Memory B cell (primary cell): ENCODE measurements at regions not wholly inside any gene's neighbourhood (a gene's known extent, or its start where the extent isn't known, plus 50 kb on each side); places are given as distances from the start of the nearest gene placed in this dataset.

ENCODE experiments used
- ATAC-seq: fragments of 150-1000 bp; cut with Tn5 transposase; 2 replicates; pipeline ENCODE4 v1.10.0; 2021; ENCODE audit warnings: low read depth, mild to moderate bottlenecking, moderate library complexity
- DNase-seq, 2 donors: peaks; one replicate each; pipeline ENCODE4 v3.0.0; 2022; ENCODE audit warnings: low spot score in 2 of 2
- H3K27ac Mint-ChIP-seq: one replicate; pipeline ENCODE4 v1.8.0; 2022; ENCODE audit warnings: mild to moderate bottlenecking, moderate library complexity, mixed read lengths
- H3K27me3 Mint-ChIP-seq: one replicate; pipeline ENCODE4 v1.8.0; 2022; ENCODE audit warnings: mixed read lengths
- H3K36me3 Mint-ChIP-seq: one replicate; pipeline ENCODE4 v1.8.0; 2022; ENCODE audit warnings: mild to moderate bottlenecking, mixed read lengths
- H3K4me1 Mint-ChIP-seq: one replicate; pipeline ENCODE4 v1.8.0; 2022; ENCODE audit warnings: mixed read lengths
- H3K4me3 Mint-ChIP-seq: one replicate; pipeline ENCODE4 v1.8.0; 2022; ENCODE audit warnings: mild to moderate bottlenecking, moderate library complexity, mixed read lengths
- H3K9me3 Mint-ChIP-seq: one replicate; pipeline ENCODE4 v1.8.0; 2022; ENCODE audit warnings: mixed read lengths

DNA sequence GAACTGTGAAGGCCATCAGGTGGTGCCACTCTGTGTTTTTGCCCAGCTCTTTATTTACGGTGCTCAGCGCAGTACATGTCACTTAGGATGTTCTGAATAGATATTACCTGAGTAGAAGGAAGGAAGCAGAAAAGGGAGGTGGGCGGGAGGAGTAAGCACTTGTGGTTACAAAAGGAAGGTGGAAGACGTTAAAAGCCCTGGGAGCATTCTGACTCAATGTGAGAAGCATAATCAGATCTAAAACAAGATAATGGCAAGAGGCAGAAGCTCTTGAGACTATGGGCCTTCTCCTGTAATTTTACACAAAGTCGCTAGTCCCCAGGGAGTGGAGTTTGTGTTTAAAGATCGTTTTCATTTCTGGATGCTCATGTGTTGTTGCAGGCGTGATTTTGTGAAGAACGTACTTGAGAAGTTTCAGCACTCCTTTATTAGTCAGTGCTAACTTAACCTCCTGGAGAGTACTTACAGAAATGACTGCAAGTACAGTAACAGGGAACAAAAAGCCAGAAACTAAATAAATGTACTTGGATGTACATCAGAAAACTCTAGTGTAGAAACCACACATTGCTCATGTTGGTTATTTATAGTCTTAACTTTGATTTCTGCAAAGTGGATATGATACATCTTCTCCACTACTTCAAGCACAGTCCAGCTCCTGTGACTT is 1523.5 kb downstream of the AACS start:
- ATAC-seq (no peak), DNase-seq (no peak)
- H3K36me3 Mint-ChIP-seq, result no peaks in the 10 kb centered on the region
- no peak overlapping the region for H3K27ac Mint-ChIP-seq
- peaks cover 1% of the 10 kb centered on the region for H3K9me3 Mint-ChIP-seq
- no peak overlapping the region for H3K4me3 Mint-ChIP-seq
- no peaks in the 10 kb centered on the region for H3K4me1 Mint-ChIP-seq
- no peaks in the 10 kb centered on the region for H3K27me3 Mint-ChIP-seq

DNA sequence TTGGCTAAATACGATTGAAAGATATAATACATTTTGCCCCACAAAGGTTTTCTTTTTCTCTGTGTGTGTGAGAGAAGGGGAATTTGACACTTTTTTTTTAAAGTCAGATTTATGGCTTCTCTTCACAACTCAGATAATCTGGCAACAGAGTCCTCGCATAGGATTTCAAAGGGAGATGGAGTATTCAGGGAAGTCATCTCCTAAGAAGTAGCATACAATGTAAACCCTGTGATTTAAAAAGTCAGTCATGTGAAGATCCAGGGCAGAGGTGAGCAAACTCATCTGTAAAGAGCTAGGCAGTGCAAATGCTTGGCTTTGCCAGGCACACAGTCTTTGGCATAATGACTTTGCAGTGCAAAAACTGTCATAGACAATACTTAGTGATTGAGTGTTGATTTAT is 1526.3 kb downstream of the AACS start:
- H3K4me1 Mint-ChIP-seq, result no peaks in the 10 kb centered on the region
- no peaks in the 10 kb centered on the region for H3K27me3 Mint-ChIP-seq
- DNase-seq (no peak), ATAC-seq (no peak)
- peaks cover 1% of the 10 kb centered on the region for H3K9me3 Mint-ChIP-seq
- H3K36me3 Mint-ChIP-seq, result no peaks in the 10 kb centered on the region
- no peak overlapping the region for H3K27ac Mint-ChIP-seq
- no peak overlapping the region for H3K4me3 Mint-ChIP-seq

DNA sequence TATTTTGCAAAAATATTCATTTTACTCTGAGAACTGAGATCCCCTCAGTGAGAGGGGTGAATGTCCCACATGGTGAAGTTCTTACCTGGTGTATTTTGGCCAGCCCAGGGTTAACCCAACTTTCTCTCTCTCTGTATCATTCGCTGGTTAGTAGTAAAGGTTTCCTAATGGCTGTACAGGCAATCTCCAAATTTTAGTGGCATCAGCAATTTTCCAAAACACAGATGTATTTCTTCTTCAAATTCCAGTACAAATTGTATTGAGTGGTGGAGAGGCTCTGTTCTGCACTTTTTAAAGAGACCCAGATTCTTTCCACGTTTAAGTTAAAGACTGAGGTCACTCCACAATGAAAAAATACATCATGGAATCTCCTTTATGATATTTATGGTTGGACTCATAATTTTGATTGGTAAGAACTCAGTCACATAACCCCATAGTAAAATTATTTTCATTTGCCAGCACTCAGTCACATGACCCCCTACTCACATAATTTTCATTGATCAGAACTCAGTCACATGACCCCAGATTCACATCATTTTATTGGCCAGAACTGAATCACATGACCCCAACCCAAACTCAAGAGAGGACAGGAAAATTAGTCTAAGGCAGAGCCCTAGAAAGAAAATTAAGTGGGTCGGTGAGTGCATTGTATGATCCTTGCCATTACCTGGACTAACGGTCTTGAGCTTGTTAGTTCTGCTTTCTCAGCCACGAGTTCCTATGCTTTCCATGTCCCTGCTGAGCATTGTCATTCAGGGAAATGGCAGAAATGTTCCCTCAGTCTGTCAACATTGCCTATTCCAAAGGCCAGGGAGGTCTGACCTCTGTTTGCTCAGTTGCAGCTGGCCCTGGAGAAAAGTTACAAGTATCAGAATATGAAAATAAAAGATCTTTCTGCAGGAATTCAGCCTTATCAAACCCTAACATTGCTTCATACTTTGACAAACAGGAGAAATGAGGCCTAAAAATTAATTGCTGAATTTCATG is 1536.2 kb downstream of the AACS start:
- ATAC-seq (no peak), DNase-seq (no peak)
- no peaks in the 10 kb centered on the region for H3K27me3 Mint-ChIP-seq
- H3K4me1 Mint-ChIP-seq, result no peaks in the 10 kb centered on the region
- H3K9me3 Mint-ChIP-seq, result no peaks in the 10 kb centered on the region
- no peak overlapping the region for H3K27ac Mint-ChIP-seq
- H3K4me3 Mint-ChIP-seq, result no peak overlapping the region
- no peaks in the 10 kb centered on the region for H3K36me3 Mint-ChIP-seq

DNA sequence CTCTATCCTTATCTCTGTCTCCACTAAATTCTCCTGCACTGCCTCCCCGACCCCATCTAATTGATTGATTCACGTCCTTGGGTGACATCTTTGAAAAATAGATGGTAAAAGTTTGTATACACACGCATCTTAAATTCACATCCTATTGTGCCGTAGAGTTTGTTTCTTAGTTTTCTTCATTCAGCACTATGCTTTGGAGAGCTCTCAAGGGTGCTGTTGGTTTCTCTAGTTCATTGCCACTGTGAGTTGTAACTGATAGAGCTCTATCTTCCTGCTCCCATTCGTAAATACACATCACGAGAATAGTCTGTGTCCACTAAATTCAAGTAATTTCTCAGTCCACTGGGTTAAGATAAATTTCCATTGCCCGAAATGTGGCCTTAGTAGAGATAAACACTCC is 1537.4 kb downstream of the AACS start:
- DNase-seq, result no peak
- no peaks in the 10 kb centered on the region for H3K9me3 Mint-ChIP-seq
- no peak overlapping the region for H3K27ac Mint-ChIP-seq
- no peak for ATAC-seq
- no peak overlapping the region for H3K4me3 Mint-ChIP-seq
- H3K27me3 Mint-ChIP-seq, result no peaks in the 10 kb centered on the region
- no peaks in the 10 kb centered on the region for H3K4me1 Mint-ChIP-seq
- H3K36me3 Mint-ChIP-seq, result no peaks in the 10 kb centered on the region

DNA sequence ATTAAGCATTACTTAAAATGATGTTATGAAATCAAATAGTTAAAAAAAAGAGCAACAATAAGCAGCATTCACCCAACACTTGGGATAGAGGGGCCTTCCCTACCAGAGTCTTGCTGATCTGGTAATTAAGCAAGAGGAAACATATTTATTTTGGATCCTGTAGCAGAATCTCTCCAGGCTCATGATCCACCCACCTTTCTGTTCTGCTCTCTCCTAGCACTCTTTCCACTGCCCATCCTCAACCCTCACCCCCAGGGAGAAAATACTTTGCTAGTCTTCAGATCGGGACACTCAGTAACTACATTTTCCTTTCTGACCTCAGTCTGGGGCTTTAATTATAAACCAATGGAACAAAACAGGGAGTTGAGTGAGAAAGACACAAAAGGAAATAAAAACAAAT is 1541.9 kb downstream of the AACS start:
- no peaks in the 10 kb centered on the region for H3K4me1 Mint-ChIP-seq

DNA sequence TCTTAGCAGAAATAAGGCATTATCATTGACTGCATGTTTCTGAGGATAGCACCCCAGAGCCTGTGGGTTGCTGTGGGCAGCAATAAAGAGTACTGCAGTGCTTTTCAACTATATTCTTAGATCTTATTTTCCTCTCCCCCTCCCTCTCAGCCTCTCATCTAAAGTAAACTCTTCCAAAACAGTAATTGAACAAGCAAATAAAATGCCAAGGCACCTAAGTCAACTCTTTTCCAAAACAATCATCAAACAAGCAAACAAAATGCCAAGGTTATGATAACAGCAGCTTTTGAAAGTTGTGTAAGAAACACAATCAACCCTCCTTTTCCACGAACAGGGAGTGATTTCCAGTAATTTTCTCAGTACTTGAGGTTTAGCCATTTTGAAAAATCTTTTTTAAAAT is 1542.6 kb downstream of the AACS start:
- peaks cover 5% of the 10 kb centered on the region for H3K9me3 Mint-ChIP-seq
- no peak overlapping the region for H3K27ac Mint-ChIP-seq
- H3K4me1 Mint-ChIP-seq, result no peaks in the 10 kb centered on the region
- DNase-seq, result no peak
- no peak overlapping the region for H3K4me3 Mint-ChIP-seq
- H3K36me3 Mint-ChIP-seq, result no peaks in the 10 kb centered on the region
- ATAC-seq, result no peak
- H3K27me3 Mint-ChIP-seq, result no peaks in the 10 kb centered on the region

More for the DNA sequence above, 1541.9 kb downstream of the AACS start:
- no peak for DNase-seq
- no peak overlapping the region for H3K4me3 Mint-ChIP-seq
- H3K9me3 Mint-ChIP-seq, result peaks cover 3% of the 10 kb centered on the region
- H3K27ac Mint-ChIP-seq, result no peak overlapping the region
- no peaks in the 10 kb centered on the region for H3K27me3 Mint-ChIP-seq
- no peaks in the 10 kb centered on the region for H3K36me3 Mint-ChIP-seq
- no peak for ATAC-seq

DNA sequence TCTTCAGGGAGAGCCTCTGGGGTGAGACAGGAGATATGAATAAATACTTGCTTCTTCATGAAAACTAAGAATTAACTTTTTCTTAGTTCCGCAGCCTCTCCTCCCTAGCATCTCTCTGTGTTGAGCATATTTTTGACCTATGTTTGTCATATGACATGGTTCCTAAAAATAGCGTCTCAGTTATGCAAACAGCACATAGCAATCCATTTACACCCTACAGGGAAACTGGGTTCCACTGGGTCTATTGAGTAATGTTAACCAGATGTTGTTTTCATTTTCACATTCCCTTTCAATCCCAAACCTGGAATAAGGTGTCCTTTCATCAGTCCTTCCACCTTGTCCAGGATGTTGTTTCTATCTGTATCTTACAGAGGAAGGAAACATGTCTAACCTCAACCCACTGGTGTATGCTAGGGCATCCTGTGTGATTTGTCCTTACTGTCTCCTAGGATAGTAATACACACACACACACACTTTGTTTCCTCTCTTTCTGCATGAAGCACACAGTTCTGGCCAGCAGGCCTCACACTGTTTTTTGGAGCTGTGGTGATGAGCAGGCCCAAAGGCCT is 1543.5 kb downstream of the AACS start:
- Mint-ChIP-seq H3K9me3 (peaks cover 8% of the 10 kb centered on the region), H3K27me3 (no peaks in the 10 kb centered on the region), H3K4me3 (no peak overlapping the region), H3K4me1 (no peaks in the 10 kb centered on the region), H3K36me3 (no peaks in the 10 kb centered on the region), H3K27ac (no peak overlapping the region)
- ATAC-seq (no peak), DNase-seq (no peak)

DNA sequence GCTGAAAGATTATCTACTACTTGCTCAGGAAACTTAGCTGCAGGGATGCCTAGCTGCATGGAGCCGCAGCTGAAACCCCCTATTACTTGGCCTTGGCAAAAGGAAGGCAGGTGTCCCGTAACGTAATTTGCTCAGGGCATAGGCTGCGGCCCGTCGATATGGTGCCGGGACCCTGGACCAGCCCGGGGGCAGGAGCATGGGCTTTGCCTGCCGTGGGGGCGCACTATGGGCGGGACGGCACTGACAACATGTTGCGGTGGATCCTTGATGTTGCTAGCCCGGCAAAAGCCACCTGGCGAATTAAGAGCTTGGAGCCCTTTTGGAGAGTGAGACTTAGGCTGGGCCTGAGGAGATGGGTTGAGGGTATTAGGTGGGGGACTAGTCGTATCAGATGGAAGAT is 1551.2 kb downstream of the AACS start:
- peaks cover 13% of the 10 kb centered on the region for H3K9me3 Mint-ChIP-seq
- DNase-seq (no peak), ATAC-seq (no peak)
- no peaks in the 10 kb centered on the region for H3K36me3 Mint-ChIP-seq
- no peak overlapping the region for H3K27ac Mint-ChIP-seq
- no peaks in the 10 kb centered on the region for H3K27me3 Mint-ChIP-seq
- H3K4me1 Mint-ChIP-seq, result no peaks in the 10 kb centered on the region
- H3K4me3 Mint-ChIP-seq, result no peak overlapping the region

DNA sequence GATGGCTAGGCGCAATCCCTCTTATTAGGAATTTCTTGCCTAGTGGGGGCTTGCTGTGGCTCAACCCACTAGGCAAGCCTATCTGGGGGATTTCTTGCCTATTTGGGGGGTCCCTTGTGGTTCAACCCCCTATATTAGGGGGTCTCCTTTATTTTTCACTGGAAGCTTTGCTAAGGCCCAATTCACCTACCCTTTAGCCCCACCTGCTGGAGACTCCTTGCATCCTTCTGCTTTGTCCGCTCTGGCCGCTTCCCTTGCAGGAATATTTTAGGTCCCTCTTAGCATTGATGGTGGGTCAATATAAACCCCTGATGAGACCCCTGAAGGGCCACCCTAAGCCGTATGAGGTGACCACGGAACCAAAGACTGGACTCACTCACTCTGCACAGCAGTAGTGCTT is 1552.1 kb downstream of the AACS start:
- Mint-ChIP-seq H3K27me3 (no peaks in the 10 kb centered on the region), H3K9me3 (peaks cover 13% of the 10 kb centered on the region)

DNA sequence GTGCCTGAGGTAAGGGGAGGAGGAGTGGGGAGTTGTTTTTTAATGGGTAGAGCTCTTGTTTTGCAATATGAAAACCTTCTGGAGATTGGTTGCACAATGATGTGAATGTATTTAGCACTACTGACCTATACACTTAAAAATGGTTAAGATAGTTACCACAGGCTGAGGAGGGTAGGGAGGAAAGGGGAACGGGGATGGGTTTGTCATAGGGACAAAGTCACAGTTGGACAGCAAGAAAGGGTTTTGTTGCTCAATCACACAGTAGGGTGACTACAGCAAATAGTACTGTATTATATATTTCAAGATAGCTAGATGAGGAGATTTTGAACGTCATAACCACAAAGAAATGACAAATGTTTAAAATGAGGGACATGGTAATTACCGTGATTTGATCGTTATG is 1562.4 kb downstream of the AACS start:
- no peaks in the 10 kb centered on the region for H3K36me3 Mint-ChIP-seq
- H3K4me1 Mint-ChIP-seq, result no peaks in the 10 kb centered on the region
- no peaks in the 10 kb centered on the region for H3K27me3 Mint-ChIP-seq
- no peak overlapping the region for H3K4me3 Mint-ChIP-seq
- H3K9me3 Mint-ChIP-seq, result peaks cover 5% of the 10 kb centered on the region
- DNase-seq (no peak), ATAC-seq (no peak)
- no peak overlapping the region for H3K27ac Mint-ChIP-seq

More for the DNA sequence above, 1552.1 kb downstream of the AACS start:
- no peaks in the 10 kb centered on the region for H3K36me3 Mint-ChIP-seq
- DNase-seq (no peak), ATAC-seq (no peak)
- H3K27ac Mint-ChIP-seq, result no peak overlapping the region
- H3K4me3 Mint-ChIP-seq, result no peak overlapping the region
- H3K4me1 Mint-ChIP-seq, result no peaks in the 10 kb centered on the region

DNA sequence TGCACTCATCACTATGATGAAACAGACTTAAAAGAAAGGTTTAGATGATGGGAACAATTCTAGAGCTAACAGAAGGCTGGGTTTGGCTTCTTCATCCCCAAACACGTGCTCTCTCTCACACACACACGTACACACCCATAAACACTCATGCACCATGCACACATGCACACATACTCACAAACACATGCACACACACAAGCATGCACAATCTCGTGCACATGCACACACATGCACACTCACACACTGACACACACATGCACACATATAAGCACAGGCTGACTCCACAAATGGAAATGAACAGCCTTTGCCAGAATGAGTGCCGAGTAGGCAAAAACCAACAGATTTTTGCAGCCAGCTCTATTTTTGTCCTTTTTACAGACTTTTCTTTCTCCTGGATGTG is 1571.6 kb downstream of the AACS start:
- H3K4me3 Mint-ChIP-seq, result no peak overlapping the region
- no peaks in the 10 kb centered on the region for H3K4me1 Mint-ChIP-seq
- ATAC-seq (no peak), DNase-seq (no peak)
- peaks cover 8% of the 10 kb centered on the region for H3K9me3 Mint-ChIP-seq
- H3K27ac Mint-ChIP-seq, result no peak overlapping the region
- no peaks in the 10 kb centered on the region for H3K36me3 Mint-ChIP-seq
- H3K27me3 Mint-ChIP-seq, result no peaks in the 10 kb centered on the region

DNA sequence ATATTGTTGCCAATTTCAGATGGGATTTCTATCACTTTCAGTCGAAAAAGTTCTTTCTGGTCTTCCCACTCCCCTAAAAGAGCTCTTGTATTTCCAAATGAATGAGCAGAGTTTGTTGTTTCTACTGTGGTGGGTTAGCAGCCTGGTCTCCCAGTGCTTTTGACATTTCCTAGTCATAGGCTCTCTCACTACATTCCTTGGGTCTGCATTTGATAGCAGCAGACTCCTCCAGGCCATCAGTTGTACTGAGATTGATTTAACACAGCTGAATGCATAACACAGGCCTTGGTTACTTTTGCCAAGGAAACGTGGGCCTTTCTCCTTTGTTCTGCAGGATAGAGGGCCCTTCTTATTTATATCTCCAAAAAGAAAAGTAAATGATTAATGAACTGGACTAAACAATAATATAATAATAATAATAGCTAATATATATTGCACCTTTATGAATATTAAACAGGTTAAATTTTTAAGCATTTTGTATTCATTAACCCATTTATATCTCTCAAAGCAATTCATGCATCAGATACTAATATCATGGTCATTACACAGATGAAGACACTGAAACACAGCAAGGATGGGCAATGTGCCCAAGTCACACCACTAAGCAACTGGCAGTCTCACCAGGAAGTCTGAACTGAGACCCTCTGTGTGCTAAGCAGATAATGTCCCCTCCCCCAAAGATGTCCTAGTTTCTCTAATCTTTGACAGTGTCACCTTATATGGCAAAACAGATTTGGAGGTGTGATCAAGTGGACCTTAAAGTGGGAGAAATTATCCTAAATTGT is 1579.2 kb downstream of the AACS start:
- Mint-ChIP-seq H3K36me3 (no peaks in the 10 kb centered on the region), H3K4me3 (no peak overlapping the region), H3K27ac (no peak overlapping the region), H3K27me3 (peaks cover 2% of the 10 kb centered on the region), H3K4me1 (no peaks in the 10 kb centered on the region), H3K9me3 (peaks cover 11% of the 10 kb centered on the region)
- DNase-seq (no peak), ATAC-seq (no peak)

DNA sequence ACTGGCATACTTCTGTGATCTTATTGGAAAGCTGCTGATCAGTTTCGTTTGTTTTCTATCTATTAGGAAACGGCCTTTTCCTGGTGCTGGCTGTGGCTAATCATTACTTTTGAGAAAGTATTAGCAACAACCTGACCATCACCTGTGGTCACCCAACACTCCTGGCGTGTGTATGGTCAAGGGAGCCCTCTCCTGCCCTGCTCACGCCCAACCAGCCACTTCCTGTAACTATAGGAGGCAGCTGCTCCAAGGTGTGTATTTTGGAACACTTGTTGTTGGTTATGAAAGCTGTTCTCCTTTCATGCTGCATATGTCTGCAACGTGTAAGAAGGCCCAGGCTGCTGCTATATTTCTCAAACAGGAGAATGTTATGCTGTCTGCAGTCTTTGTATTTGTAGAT is 1582.8 kb downstream of the AACS start:
- H3K4me3 Mint-ChIP-seq, result no peak overlapping the region
- no peak overlapping the region for H3K27ac Mint-ChIP-seq
- H3K27me3 Mint-ChIP-seq, result peaks cover 2% of the 10 kb centered on the region
- ATAC-seq (no peak), DNase-seq (no peak)
- no peaks in the 10 kb centered on the region for H3K4me1 Mint-ChIP-seq
- H3K9me3 Mint-ChIP-seq, result peaks cover 5% of the 10 kb centered on the region
- H3K36me3 Mint-ChIP-seq, result no peaks in the 10 kb centered on the region

DNA sequence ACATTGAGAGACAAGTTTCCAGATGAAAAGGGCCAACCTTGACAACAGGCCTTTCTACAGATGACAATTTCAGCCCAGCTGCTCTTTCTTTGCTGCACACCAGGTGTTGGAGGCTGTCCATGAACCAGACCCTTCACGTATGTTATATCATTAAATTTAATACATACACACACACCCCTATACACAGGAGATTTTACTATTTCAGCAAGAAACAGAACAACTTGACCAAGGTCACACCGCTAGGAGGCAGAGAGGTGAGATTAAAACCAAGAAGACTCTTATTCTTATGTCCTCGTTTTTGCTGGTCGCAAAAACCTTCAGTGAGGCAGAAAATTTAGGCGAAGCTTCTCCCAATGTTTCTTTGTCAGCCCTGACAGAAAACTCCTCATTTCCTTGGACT is 1585.9 kb downstream of the AACS start:
- ATAC-seq, result no peak
- H3K27ac Mint-ChIP-seq, result no peak overlapping the region
- H3K4me3 Mint-ChIP-seq, result no peak overlapping the region
- peaks cover 5% of the 10 kb centered on the region for H3K9me3 Mint-ChIP-seq
- no peaks in the 10 kb centered on the region for H3K36me3 Mint-ChIP-seq
- DNase-seq, result no peak
- no peaks in the 10 kb centered on the region for H3K4me1 Mint-ChIP-seq
- H3K27me3 Mint-ChIP-seq, result peaks cover 2% of the 10 kb centered on the region
